HFFc6 (cell line): ENCODE measurements at regions not wholly inside any gene's neighbourhood (a gene's known extent, or its start where the extent isn't known, plus 50 kb on each side); places are given as distances from the start of the nearest gene placed in this dataset.

Source experiments
- DNase-seq: peaks from one replicate; pipeline ENCODE4 v3.0.0-alpha.2; 2018
- H3K27ac Mint-ChIP-seq: 2 replicates; pipeline ENCODE4 v1.8.0; 2020; ENCODE audit warnings: mild to moderate bottlenecking, mixed read lengths
- H3K27me3 Mint-ChIP-seq: 2 replicates; pipeline ENCODE4 v1.8.0; 2021; ENCODE audit warnings: mild to moderate bottlenecking, moderate library complexity, mixed read lengths; ENCODE audit not compliant: insufficient read depth
- H3K36me3 Mint-ChIP-seq: 2 replicates; pipeline ENCODE4 v1.8.0; 2021; ENCODE audit warnings: low read depth, mixed read lengths
- H3K4me1 Mint-ChIP-seq: 2 replicates; pipeline ENCODE4 v1.8.0; 2020; ENCODE audit warnings: low read depth, mixed read lengths
- H3K4me3 Mint-ChIP-seq: 2 replicates; pipeline ENCODE4 v1.8.0; 2020; ENCODE audit warnings: mild to moderate bottlenecking, moderate library complexity, mixed read lengths
- H3K9me3 Mint-ChIP-seq: 2 replicates; pipeline ENCODE4 v1.8.0; 2020; ENCODE audit warnings: mild to moderate bottlenecking, mixed read lengths
- TF ChIP-seq, protein P1 (sequence below): fragments of 200-600 bp; sonication (generic); IDR thresholded peaks from 2 replicates; pipeline ENCODE4 v1.5.0; 2021; ENCODE audit warnings: antibody characterized with exemption, mild to moderate bottlenecking

DNA sequence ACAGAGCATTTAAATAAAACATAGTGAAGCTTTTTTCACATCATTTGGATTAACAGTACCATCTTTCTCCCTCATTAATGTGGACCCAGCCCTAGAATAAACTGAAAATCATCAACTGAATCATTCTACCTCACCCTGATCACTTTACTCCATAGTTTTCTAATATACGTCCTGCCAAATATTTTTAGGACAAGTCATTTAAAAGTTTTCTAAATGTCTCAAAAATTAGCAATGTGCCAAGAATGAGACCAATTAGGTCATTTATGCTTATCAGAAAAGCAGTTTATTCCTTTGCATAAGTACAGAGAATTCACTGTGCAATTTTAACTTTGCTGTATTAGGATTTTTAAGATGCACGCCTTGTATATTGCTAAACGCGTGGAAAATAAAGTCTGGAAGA is 284.4 kb downstream of the PIK3R1 start:
- H3K4me3 Mint-ChIP-seq: peak overlapping the region; percentile 9; the same call in 1 of the 2 replicates
- TF ChIP-seq, protein P1, sequence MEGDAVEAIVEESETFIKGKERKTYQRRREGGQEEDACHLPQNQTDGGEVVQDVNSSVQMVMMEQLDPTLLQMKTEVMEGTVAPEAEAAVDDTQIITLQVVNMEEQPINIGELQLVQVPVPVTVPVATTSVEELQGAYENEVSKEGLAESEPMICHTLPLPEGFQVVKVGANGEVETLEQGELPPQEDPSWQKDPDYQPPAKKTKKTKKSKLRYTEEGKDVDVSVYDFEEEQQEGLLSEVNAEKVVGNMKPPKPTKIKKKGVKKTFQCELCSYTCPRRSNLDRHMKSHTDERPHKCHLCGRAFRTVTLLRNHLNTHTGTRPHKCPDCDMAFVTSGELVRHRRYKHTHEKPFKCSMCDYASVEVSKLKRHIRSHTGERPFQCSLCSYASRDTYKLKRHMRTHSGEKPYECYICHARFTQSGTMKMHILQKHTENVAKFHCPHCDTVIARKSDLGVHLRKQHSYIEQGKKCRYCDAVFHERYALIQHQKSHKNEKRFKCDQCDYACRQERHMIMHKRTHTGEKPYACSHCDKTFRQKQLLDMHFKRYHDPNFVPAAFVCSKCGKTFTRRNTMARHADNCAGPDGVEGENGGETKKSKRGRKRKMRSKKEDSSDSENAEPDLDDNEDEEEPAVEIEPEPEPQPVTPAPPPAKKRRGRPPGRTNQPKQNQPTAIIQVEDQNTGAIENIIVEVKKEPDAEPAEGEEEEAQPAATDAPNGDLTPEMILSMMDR: no peak
- peak overlapping the region; percentile 50 for H3K27ac Mint-ChIP-seq
- peaks cover 51% of the 10 kb centered on the region for H3K4me1 Mint-ChIP-seq
- H3K9me3 Mint-ChIP-seq: peaks cover 25% of the 10 kb centered on the region
- H3K36me3 Mint-ChIP-seq: peaks cover 24% of the 10 kb centered on the region
- DNase-seq: peak; percentile 71
- no peaks in the 10 kb centered on the region; the same call in 1 of the 2 replicates for H3K27me3 Mint-ChIP-seq

DNA sequence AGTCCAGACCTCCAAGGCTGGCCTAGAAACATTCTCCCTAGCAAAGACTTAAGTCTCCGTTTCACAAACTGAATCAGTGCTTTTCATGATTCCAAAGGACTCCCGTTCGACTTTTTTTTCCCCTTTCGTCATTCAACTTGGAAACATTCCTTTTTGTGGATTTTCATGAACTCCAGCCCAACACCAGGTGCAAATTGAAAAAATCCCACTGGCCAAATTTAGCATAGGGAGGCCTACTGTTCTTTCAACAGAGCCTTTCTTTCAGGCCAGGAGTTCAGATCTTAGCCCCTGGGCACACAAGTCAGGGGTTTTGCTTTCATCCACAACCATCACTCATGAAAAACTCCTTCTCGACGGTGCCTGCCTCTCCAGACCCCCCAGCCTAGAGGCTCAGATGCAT is 285.3 kb downstream of the PIK3R1 start:
- Mint-ChIP-seq H3K4me3 (no peak overlapping the region), H3K36me3 (peaks cover 24% of the 10 kb centered on the region), H3K27me3 (no peaks in the 10 kb centered on the region; the same call in 1 of the 2 replicates), H3K27ac (no peak overlapping the region), H3K9me3 (peaks cover 25% of the 10 kb centered on the region), H3K4me1 (peaks cover 59% of the 10 kb centered on the region)
- TF ChIP-seq, protein P1: no peak
- no peak for DNase-seq

DNA sequence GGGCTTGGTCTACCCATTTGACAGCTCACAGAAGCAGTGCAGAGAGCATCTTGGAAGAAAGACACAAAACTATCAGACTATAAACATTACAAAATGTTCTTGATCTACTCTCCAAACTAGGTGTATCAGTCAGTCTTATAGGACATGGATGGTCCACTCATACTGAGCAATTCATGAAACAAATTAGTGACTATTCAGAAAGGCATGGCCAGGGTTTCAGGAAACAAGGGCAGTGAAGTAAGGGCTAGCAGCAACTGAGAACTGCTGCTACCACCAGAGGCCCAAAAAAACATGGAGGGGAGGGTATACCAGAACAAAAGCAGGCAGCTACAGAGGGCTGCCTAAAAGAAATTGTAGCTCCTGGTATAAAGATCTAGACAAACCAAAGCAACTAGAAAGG is 287.0 kb downstream of the PIK3R1 start:
- H3K9me3 Mint-ChIP-seq: peaks cover 15% of the 10 kb centered on the region
- H3K27me3 Mint-ChIP-seq: no peaks in the 10 kb centered on the region; the same call in 1 of the 2 replicates
- peak; percentile 22 for DNase-seq
- no peak overlapping the region for H3K4me3 Mint-ChIP-seq
- peaks cover 69% of the 10 kb centered on the region for H3K4me1 Mint-ChIP-seq
- TF ChIP-seq, protein P1: no peak
- H3K36me3 Mint-ChIP-seq: peaks cover 15% of the 10 kb centered on the region
- peak overlapping the region; percentile 31; the same call in 1 of the 2 replicates for H3K27ac Mint-ChIP-seq

DNA sequence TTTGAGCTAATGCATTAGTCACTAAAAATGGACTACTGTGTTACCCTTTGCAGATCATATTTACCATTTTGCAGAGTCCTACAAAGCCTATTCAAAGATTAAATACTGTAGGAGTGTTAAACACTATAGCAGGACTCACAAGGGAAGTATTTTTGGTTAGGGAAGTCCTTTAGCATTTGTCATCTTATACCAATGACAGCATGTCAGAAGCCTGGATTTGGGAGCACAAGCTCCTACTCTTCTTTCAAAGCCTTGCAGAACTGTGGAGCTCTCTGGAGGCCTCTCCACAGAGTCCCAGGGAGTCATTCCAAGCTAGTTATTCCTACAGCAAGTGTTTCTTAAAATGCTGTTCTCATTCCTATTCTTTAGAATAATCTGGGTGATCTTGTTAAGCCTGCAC is 288.8 kb downstream of the PIK3R1 start:
- peak; percentile 48 for DNase-seq
- Mint-ChIP-seq H3K9me3 (no peaks in the 10 kb centered on the region), H3K4me3 (no peak overlapping the region), H3K36me3 (no peaks in the 10 kb centered on the region; the same call in none of the 2 replicates), H3K27me3 (no peaks in the 10 kb centered on the region; the same call in 1 of the 2 replicates), H3K27ac (no peak overlapping the region; the same call in 1 of the 2 replicates), H3K4me1 (peaks cover 74% of the 10 kb centered on the region)
- TF ChIP-seq, protein P1: no peak

DNA sequence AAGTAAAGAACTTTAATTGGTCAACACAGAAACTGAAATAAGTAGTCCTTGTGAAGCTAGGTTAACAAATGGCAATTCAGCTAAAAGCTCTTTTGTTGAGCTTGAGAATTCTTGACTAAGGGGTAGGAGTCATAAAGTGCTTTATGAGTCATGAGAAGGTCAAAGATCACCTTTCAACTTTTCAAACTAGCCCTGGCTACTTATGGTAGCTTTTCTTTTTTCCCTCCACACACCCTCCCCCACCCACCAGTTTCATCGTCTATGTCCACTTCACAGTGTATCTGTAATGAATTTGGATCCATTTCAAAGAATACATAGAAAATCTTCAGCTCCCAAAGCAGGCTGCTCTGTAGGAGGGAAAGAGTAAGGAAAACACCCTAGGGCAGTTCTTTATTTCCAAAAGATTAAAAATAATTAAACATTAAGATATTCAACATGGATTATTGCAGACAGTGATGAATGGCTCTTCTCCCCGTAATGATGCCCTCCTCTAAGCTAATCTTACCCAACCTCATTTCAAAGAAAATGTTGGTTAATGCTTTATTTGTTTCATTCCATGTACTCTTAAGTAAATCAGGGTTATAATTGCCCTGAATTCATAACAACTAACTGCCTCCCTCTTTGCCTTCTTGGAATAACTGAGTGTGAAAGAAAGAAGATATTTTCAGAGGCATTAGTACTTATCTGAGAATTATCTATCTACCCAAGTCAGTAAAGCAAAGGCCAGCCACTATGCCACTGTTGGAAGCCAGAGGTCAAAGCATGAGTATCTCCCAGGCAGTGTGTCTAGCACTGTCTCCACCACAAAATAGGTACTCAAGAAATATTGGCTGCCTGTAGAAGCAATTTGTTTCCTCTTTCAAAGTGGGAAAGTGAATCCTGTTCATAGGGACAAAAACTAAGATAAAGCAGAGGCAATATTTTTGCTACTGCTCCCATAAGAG is 290.6 kb downstream of the PIK3R1 start:
- Mint-ChIP-seq H3K9me3 (no peaks in the 10 kb centered on the region), H3K4me1 (peaks cover 57% of the 10 kb centered on the region), H3K27ac (peak overlapping the region; percentile 26; the same call in 1 of the 2 replicates), H3K4me3 (no peak overlapping the region), H3K36me3 (no peaks in the 10 kb centered on the region; the same call in none of the 2 replicates), H3K27me3 (no peaks in the 10 kb centered on the region; the same call in 1 of the 2 replicates)
- TF ChIP-seq, protein P1: no peak
- DNase-seq: peak; percentile 20
